HG02938 (cell line): ENCODE measurements at regions not wholly inside any gene's neighbourhood (a gene's known extent, or its start where the extent isn't known, plus 50 kb on each side); places are given as distances from the start of the nearest gene placed in this dataset.

Experiments
- ATAC-seq: cut with Tn5 transposase; IDR thresholded peaks from one replicate; pipeline ENCODE4 v1.9.1; 2021; ENCODE audit warnings: mild to moderate bottlenecking, moderate library complexity; ENCODE audit not compliant: unreplicated experiment

GRCh38 chr15:96716075-96716474 lies 385.6 kb downstream of the NR2F2 start:
- ATAC-seq: no peak

DNA sequence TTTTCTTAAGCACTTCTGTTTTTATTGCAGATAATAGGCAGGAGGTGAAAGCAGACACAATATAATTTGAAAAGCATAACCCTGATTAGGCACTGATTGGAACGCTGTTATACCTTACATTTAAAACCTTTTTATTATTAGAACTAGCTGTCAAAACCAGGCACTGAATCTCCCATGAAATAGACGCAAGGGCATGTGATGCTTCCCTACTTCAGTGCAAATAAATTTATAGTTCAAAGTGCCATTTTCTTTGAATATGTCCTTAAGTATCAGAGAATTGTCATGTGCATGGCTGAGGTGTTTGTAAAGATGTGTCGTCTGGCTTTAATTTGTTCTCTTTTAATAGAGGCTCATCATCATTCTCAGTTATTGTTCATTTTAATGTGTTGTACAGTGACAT lies 386.0 kb downstream of the NR2F2 start:
- ATAC-seq: no peak

GRCh38 chr15:96720251-96720650 lies 389.8 kb downstream of the NR2F2 start:
- ATAC-seq: no peak

DNA sequence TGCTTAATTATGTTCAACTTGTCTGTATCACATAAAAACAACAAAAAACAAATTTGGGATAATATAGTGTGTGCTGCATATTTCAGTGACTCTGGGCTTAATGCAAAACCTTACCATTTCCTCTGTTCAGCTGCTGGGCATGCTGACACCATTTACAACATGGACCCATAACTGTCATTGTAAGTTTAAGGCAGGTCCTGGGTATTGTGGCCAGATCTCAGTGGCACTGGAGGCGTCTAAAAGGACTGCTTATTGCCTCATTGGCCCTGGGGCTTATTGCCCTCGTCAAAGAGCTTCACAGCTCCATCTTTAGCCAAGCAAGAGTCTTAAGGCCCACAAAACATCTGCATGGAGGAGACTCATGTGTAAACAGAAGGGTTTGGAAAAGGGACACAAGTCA lies 390.2 kb downstream of the NR2F2 start:
- ATAC-seq: no peak

GRCh38 chr15:96728591-96728990 lies 398.1 kb downstream of the NR2F2 start:
- no peak for ATAC-seq

- ATAC-seq: no peak
These were observed 402.2 kb downstream of the NR2F2 start for GRCh38 chr15:96732704-96733103.

DNA sequence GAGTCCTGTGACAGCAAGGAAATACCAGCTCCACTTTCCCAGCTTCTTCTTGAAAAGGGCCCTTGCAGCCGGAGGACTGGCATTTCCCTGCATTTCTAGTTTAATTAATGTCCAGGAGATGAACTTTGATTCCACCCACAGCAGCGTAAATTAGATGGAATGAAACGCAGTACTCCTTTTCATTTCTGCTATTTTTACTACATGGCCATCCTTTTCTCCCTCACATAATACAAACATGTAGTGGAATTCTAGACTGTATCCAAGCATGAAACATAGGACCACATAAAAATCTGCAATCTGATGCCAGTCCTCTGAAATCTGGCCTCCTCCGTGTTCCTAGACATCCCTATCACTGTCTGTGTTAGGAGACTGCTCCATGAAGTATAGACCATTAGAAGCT lies 403.2 kb downstream of the NR2F2 start:
- ATAC-seq: no peak

GRCh38 chr15:96735632-96736240 lies 405.2 kb downstream of the NR2F2 start:
- no peak for ATAC-seq

DNA sequence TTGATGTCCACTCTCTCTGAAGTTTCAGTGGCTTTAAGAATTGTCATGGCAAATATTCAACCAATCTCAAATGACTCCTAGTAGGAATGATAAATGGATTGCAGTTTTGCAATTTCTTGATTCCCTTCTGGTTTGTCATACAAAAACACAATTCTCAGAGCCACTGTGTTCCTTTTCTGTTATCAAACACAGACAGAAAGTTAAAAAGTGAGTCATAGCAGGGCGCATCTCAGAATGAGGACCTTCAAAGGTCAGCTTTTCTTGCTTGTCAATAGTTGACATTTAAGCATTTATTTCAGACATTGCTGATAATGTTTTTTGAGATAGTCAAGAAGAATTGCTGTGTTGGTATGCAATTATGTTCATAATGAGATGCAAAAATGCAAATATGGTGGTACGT lies 405.9 kb downstream of the NR2F2 start:
- ATAC-seq: no peak

DNA sequence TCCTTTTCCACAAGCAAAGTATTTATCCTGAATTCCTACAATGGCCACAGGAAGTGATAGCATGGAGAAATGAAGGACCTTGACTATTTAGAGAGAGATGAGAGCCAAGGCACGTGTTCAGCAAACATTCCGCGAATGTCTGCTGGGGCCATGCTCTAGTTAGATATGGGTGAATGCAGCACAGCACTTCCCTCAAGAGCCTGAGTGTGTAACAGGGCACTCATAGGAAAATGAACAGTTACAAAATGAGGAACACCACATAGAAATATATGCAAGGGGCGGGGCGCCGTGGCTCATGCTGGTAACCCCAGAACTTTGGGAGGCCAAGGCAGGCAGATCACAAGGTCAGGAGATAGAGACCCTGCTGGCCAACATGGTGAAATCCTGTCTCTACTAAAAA lies 406.9 kb downstream of the NR2F2 start:
- no peak for ATAC-seq

- no peak for ATAC-seq
These were observed 416.2 kb downstream of the NR2F2 start for GRCh38 chr15:96746665-96747064.

DNA sequence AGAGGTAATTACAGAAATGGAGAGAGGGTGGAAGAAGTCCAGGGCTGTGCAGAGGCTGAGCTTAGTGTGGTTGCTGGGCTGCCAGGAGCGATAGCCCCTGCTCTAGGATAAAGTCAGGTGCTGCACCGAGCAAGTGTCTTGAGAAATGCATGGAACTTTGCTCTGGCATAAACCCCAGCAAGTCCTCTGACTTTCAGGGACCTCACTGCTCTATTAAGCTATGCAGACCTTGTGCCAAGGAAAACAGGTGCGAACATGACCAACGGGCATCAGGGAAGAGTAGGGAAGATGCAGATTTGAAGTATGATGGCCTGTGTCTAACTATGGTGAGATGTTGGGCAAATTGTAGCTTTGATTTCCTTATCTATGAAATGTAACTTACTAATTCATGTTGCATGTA lies 416.8 kb downstream of the NR2F2 start:
- ATAC-seq: no peak

DNA sequence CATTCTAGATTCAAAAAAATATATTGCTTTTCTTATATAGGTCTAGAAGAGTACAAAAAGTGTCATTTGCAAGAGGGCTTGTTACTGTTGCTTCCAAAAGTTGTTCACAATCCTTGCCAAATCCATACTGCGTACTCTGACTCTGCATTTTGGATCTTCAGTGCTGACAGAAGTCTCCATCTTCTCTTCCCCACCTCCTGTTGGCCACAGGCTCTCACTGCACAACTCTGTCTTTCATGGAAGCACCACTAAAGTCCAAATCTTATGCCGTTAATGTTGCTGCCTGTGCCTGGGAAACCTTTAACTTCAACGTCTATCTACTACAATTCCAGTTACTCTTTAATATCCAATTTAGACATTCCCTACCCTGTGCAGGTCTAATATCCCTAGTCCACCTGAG lies 419.9 kb downstream of the NR2F2 start:
- ATAC-seq: no peak

DNA sequence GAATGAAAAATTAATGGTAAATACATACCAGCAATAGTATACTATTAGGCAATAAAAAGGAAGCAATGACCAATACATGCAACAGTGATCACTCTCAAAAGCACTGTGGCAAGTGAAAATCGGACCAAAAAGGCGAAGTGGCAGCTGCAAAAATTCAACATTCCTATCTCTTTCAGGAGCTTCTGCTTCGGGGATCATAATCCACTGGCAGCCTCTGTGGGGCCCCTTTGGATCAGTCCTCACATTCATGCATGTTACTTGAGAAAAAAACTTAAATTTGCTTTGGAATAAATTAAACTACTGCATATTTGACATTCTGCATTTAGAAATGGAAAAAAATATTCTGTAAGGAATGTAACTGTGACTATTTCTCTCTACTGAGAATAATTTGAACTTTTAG lies 425.6 kb downstream of the NR2F2 start:
- ATAC-seq: no peak

- no peak for ATAC-seq
These were observed 426.2 kb downstream of the NR2F2 start for GRCh38 chr15:96756656-96757055.

DNA sequence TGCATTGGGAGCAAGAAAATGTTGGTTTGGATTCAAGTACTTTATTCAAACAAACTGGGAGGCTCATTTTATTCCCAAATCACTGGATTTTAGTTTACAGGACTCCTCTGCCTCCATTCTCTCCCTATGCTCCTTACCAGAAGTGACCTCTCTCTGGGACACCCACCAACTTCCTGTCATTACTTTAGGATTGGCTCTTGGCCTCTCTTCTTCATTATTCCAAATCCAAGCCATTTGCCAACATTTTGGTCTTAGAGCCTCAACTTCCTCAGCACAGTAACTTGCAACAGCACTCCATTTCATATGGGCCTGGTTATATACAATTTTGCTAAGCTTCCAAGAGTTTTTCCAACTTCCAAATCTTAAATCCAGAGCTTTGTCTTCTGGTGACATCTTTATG lies 432.1 kb downstream of the NR2F2 start:
- no peak for ATAC-seq

DNA sequence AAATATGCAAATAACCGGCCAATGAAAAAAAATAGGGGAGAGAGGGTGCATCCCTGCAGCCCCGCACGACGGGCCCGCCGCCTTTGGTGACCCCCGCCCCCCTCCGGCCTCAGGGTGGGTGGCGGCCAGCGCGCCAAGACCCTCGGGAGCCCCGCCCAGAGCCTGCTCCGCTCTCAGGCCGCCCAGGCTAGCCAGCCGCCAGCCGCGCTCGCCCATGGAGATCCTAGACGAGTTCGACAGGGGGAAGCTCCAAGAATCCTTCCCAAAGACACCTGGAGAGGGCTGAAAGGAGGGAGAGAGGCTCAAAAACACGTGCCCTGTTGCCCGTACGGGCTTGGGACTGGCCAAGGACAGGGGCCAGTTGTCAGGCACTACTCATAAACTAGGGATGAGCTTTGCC lies 434.0 kb downstream of the NR2F2 start:
- no peak for ATAC-seq

GRCh38 chr15:96764946-96765345 lies 434.4 kb downstream of the NR2F2 start:
- no peak for ATAC-seq

- no peak for ATAC-seq
These were observed 435.9 kb downstream of the NR2F2 start for GRCh38 chr15:96766366-96766765.

DNA sequence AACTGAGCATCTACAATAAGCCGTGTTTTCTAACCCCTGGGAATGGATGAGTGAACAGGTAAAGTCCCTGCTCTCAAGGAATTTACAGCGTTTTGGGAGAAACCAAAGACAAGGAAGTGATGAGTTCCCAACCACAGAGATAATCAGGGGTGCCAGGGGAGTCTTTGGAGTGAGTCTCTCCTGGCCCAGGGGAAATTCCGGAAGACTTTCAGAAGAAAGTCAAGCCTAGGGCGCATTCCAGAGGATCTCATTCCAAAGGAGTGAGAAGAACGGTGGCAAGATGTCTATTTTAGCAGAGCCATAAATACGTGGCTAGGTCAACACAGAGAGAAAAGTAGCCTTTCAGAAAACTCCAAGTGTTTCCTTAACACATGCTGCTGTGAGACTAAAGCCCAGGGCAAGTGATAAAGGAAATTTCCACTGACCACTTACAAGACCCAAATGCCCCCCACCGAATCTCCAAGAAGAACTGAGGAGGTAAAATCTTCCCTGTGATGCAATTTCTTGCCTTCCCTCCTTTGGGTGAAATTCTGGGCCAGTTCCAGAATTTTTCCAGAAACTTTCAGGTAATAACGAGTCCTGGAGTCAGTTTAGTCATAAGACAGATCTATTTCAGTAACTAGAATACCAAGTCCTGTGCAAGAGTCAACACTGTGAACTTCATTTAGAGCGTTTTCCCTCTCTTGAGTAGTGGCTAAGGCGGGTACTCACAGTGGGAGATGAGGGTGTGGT lies 437.4 kb downstream of the NR2F2 start:
- ATAC-seq: no peak

DNA sequence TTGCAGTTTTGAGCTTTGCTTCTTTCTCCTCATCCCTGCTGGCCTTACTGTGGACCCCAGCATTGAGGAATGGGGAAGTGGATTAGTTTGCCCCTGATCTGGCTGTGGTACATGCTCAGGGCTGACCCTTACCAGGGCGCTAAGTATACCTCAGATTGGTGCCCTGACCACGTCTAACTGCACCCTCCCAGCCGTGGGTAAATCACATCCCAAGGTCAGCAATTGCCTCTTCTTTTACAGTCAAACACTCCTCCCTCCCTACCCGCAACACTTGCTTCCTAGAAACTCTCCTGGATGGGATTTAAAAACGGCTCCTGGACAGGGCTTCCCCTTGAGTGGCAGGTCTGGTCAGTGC lies 437.9 kb downstream of the NR2F2 start:
- no peak for ATAC-seq

- no peak for ATAC-seq
These were observed 440.5 kb downstream of the NR2F2 start for GRCh38 chr15:96771035-96771434.

- ATAC-seq: no peak
These were observed 443.7 kb downstream of the NR2F2 start for GRCh38 chr15:96774216-96774615.
